H1 (cell line): ENCODE measurements at regions not wholly inside any gene's neighbourhood (a gene's known extent, or its start where the extent isn't known, plus 50 kb on each side); places are given as distances from the start of the nearest gene placed in this dataset.

Experiments
- BRCA1 ChIP-seq: IDR thresholded peaks from 2 replicates; pipeline ENCODE4 v1.6.1; 2012; ENCODE audit warnings: low read depth, low read length, improper control_type of control experiment
- CTCF ChIP-seq, 3 experiments: IDR thresholded peaks; 1 replicate in 2 of 3; 2 replicates in 1 of 3; pipeline versions ENCODE4 v1.5.1 to v1.6.1; 2011; ENCODE audit warnings: low read length in 3 of 3, mild to moderate bottlenecking in 3 of 3, inconsistent platforms in 2 of 3, low read depth in 1 of 3, moderate library complexity in 1 of 3; ENCODE audit not compliant: insufficient read depth in 1 of 3; ENCODE audit errors: control extremely low read depth in 1 of 3
- EP300 ChIP-seq, 2 experiments: IDR thresholded peaks; 1 replicate in 1 of 2; 2 replicates in 1 of 2; pipeline ENCODE4 v1.6.1; 2011 to 2012; ENCODE audit warnings: low read depth in 2 of 2, low read length in 2 of 2, mild to moderate bottlenecking in 2 of 2, borderline replicate concordance in 1 of 2, inconsistent platforms in 1 of 2, moderate library complexity in 1 of 2
- HDAC6 ChIP-seq: IDR thresholded peaks from one replicate; pipeline ENCODE4 v1.7.1; 2012; ENCODE audit warnings: low read depth, mild to moderate bottlenecking, inconsistent platforms, low read length, moderate library complexity
- PHF8 ChIP-seq: fragments of 200-600 bp; sonication (generic); conservative IDR thresholded peaks from 2 replicates; pipeline ENCODE4 v1.7.1; 2012; ENCODE audit warnings: low read depth, mild to moderate bottlenecking, inconsistent platforms, low read length, moderate library complexity
- POLR2A ChIP-seq, 2 experiments: IDR thresholded peaks; 1 replicate in 1 of 2; 2 replicates in 1 of 2; pipeline ENCODE4 v1.6.1; 2011; ENCODE audit warnings: low read depth in 2 of 2, low read length in 2 of 2, mild to moderate bottlenecking in 2 of 2; ENCODE audit errors: control extremely low read depth in 1 of 2
- RXRA ChIP-seq: IDR thresholded peaks from 2 replicates; pipeline ENCODE4 v1.6.1; 2011; ENCODE audit warnings: low read depth, mild to moderate bottlenecking, low read length, moderate library complexity; ENCODE audit not compliant: insufficient read depth
- SIN3A ChIP-seq, 2 experiments: IDR thresholded peaks in 1 of 2; conservative IDR thresholded peaks in 1 of 2; 2 replicates each; pipeline ENCODE4 v1.6.1; 2011 to 2012; ENCODE audit warnings: low read length in 2 of 2, improper control_type of control experiment in 1 of 2, low read depth in 1 of 2, mild to moderate bottlenecking in 1 of 2
- SUZ12 ChIP-seq: fragments of 200-600 bp; sonication (generic); IDR thresholded peaks from 2 replicates; pipeline ENCODE4 v1.6.1; 2012; ENCODE audit warnings: mild to moderate bottlenecking, inconsistent platforms, low read length, moderate library complexity, mixed read lengths
- TAF1 ChIP-seq: IDR thresholded peaks from 2 replicates; pipeline ENCODE4 v1.6.1; 2011; ENCODE audit warnings: mild to moderate bottlenecking, low read depth, low read length

- TF ChIP-seq HDAC6 (no peak), SIN3A (conservative IDR thresholded peaks at IDR 0.05 in 1 of 2, IDR thresholded peaks at IDR 0.05 in 1 of 2; ENCODE audit: low read depth in 1 of 2, low read length in 2 of 2) (no peak), PHF8 (no peak), CTCF (IDR thresholded peaks at IDR 0.05; ENCODE audit: control extremely low read depth in 1 of 3, insufficient read depth in 1 of 3, low read depth in 1 of 3, low read length in 3 of 3) (no peak), EP300 (IDR thresholded peaks at IDR 0.05; ENCODE audit: borderline replicate concordance in 1 of 2, low read depth in 2 of 2, low read length in 2 of 2) (no peak), TAF1 (no peak), POLR2A (IDR thresholded peaks at IDR 0.05; ENCODE audit: control extremely low read depth in 1 of 2, low read depth in 2 of 2, low read length in 2 of 2) (no peak), SUZ12 (no peak), RXRA (no peak), BRCA1 (no peak)
Measured at GRCh38 chr20:24813080-24813479, 136.0 kb upstream of the CST7 start.
